Upper lobe of right lung (tissue), 1 donor: ENCODE measurements at regions not wholly inside any gene's neighbourhood (a gene's known extent, or its start where the extent isn't known, plus 50 kb on each side); places are given as distances from the start of the nearest gene placed in this dataset.
"Not testable (repeated sequence)": the region's sequence is repeated elsewhere in the genome, so short reads cannot be mapped to it uniquely, and the experiment has no call there.

Experiments used
- ATAC-seq: fragments of 200-7000 bp; cut with Tn5 transposase; one replicate; pipeline ENCODE4 v1.9.1; 2020; ENCODE audit warnings: mild to moderate bottlenecking, moderate library complexity
- DNase-seq: peaks from one replicate; pipeline ENCODE4 v3.0.0-alpha.2; 2020
- H3K27ac ChIP-seq: fragments of 200-600 bp; one replicate; pipeline ENCODE4 v1.8.0; 2022
- H3K27me3 ChIP-seq: fragments of 200-600 bp; one replicate; pipeline ENCODE4 v1.8.0; 2022; ENCODE audit warnings: mild to moderate bottlenecking
- H3K36me3 ChIP-seq: fragments of 200-600 bp; one replicate; pipeline ENCODE4 v1.8.0; 2022
- H3K4me1 ChIP-seq: fragments of 200-600 bp; one replicate; pipeline ENCODE4 v1.8.0; 2022
- H3K4me3 ChIP-seq: fragments of 200-600 bp; one replicate; pipeline ENCODE4 v1.8.0; 2022; ENCODE audit warnings: mild to moderate bottlenecking
- H3K9me3 ChIP-seq: fragments of 200-600 bp; one replicate; pipeline ENCODE4 v1.8.0; 2022
- intact Hi-C: fragments of 100-400 bp; cut with DNase I; formaldehyde crosslinking; loops from one replicate; pipeline ENCODE4 v1.11.0; 2022
- TF ChIP-seq, protein P1 (sequence below): fragments of 200-600 bp; IDR thresholded peaks from one replicate; pipeline ENCODE4 v1.8.0; 2022; ENCODE audit warnings: antibody characterized with exemption
- donor health status: DM: no; HTN: yes; CAD: no; lungs with severe emphysema.

GRCh38 chr6:112513175-112513574 is 166.0 kb downstream of the RFPL4B start:
- H3K27me3 ChIP-seq: no peaks in the 10 kb centered on the region
- no peaks in the 10 kb centered on the region for H3K36me3 ChIP-seq
- H3K9me3 ChIP-seq: no peaks in the 10 kb centered on the region
- intact Hi-C loops: no loop called here
- DNase-seq (no peak), ATAC-seq (no peak)
- TF ChIP-seq, protein P1, sequence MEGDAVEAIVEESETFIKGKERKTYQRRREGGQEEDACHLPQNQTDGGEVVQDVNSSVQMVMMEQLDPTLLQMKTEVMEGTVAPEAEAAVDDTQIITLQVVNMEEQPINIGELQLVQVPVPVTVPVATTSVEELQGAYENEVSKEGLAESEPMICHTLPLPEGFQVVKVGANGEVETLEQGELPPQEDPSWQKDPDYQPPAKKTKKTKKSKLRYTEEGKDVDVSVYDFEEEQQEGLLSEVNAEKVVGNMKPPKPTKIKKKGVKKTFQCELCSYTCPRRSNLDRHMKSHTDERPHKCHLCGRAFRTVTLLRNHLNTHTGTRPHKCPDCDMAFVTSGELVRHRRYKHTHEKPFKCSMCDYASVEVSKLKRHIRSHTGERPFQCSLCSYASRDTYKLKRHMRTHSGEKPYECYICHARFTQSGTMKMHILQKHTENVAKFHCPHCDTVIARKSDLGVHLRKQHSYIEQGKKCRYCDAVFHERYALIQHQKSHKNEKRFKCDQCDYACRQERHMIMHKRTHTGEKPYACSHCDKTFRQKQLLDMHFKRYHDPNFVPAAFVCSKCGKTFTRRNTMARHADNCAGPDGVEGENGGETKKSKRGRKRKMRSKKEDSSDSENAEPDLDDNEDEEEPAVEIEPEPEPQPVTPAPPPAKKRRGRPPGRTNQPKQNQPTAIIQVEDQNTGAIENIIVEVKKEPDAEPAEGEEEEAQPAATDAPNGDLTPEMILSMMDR: no peak
- H3K4me1 ChIP-seq: no peaks in the 10 kb centered on the region
- H3K4me3 ChIP-seq: no peak overlapping the region
- no peak overlapping the region for H3K27ac ChIP-seq

DNA sequence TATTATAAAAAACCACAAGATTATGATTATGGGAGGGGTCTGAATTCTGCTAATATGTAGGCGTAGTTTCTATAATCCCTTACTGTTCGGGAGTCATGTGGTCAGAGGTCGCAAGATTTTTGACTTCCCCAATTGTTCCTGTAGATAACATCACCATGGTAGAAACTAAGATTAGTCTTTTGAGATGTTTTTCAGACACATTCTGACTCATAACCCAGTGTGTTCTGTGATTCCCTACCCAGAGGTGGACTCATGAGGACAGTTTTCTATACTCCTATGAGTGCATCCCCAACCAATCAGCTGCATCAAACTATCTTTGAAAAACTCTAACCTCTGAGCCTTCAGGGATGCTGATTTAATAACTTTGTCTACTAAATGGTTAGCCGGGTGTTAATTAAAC is 175.5 kb downstream of the RFPL4B start:
- DNase-seq (no peak), ATAC-seq (no peak)
- no peaks in the 10 kb centered on the region for H3K36me3 ChIP-seq
- intact Hi-C loops: no loop called here
- H3K4me3 ChIP-seq: no peak overlapping the region
- H3K9me3 ChIP-seq: no peaks in the 10 kb centered on the region
- no peaks in the 10 kb centered on the region for H3K27me3 ChIP-seq
- no peak overlapping the region for H3K27ac ChIP-seq
- TF ChIP-seq, protein P1: no peak
- no peaks in the 10 kb centered on the region for H3K4me1 ChIP-seq

GRCh38 chr6:112524071-112524470 is 176.9 kb downstream of the RFPL4B start:
- no peaks in the 10 kb centered on the region for H3K27me3 ChIP-seq
- no peaks in the 10 kb centered on the region for H3K9me3 ChIP-seq
- H3K4me3 ChIP-seq: no peak overlapping the region
- H3K4me1 ChIP-seq: no peaks in the 10 kb centered on the region
- TF ChIP-seq, protein P1: no peak
- no peaks in the 10 kb centered on the region for H3K36me3 ChIP-seq
- ATAC-seq: no peak
- DNase-seq: no peak
- intact Hi-C loops: no loop called here
- H3K27ac ChIP-seq: no peak overlapping the region

DNA sequence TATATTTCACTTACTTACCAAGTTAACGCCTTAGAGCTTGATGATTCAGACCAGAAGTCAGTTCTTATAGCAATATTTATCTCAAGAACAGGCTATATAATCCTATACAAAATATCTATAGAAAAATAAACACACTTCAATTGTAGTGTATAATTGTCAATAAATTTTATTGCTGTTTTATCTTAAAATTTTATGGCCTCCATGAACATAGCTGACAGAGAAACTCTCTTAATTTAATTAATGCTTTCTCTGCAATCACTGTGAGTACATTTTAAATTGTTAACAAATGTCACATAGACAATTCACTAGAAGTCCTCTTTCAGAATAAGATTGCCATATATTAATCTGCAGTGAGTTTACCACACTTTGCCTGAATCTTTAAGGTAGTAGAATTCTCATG is 178.6 kb downstream of the RFPL4B start:
- Histone ChIP-seq H3K4me1 (no peaks in the 10 kb centered on the region), H3K9me3 (no peaks in the 10 kb centered on the region), H3K27ac (no peak overlapping the region), H3K36me3 (no peaks in the 10 kb centered on the region), H3K4me3 (no peak overlapping the region), H3K27me3 (no peaks in the 10 kb centered on the region)
- DNase-seq (no peak), ATAC-seq (no peak)
- intact Hi-C loops: no loop called here
- TF ChIP-seq, protein P1: no peak

DNA sequence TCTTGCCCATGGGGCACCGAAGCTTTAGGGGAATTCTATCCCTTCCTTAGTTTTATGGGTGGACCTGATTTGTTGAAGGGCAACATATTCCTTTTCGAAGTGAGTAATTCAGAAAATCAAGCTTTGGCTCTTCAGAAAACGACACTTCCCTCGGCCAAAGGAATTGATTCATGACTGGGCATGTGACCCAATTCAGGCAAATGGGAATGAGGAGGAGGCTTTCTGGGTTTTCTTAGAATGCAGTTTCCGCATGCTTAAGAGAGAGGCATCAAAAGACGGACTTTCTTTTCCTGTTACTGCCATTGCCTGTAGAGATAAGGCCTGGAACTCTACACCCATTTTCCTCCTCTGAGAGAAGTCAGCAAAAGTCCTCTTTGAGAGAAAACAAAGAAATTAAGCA is 179.5 kb downstream of the RFPL4B start:
- DNase-seq (no peak), ATAC-seq (no peak)
- Histone ChIP-seq H3K36me3 (no peaks in the 10 kb centered on the region), H3K4me1 (no peaks in the 10 kb centered on the region), H3K9me3 (no peaks in the 10 kb centered on the region), H3K27ac (no peak overlapping the region), H3K4me3 (no peak overlapping the region), H3K27me3 (no peaks in the 10 kb centered on the region)
- intact Hi-C loops: no loop called here
- TF ChIP-seq, protein P1: no peak

- H3K4me1 ChIP-seq, intact Hi-C loops, DNase-seq, H3K4me3 ChIP-seq, ATAC-seq, H3K27me3 ChIP-seq, H3K27ac ChIP-seq, H3K9me3 ChIP-seq, H3K36me3 ChIP-seq: not testable (repeated sequence)
Observed at GRCh38 chr6:112528306-112528705, 181.2 kb downstream of the RFPL4B start.
